ENCODE measurements at regions not wholly inside any gene's neighbourhood (a gene's known extent, or its start where the extent isn't known, plus 50 kb on each side); places are given as distances from the start of the nearest gene placed in this dataset.

DNA sequence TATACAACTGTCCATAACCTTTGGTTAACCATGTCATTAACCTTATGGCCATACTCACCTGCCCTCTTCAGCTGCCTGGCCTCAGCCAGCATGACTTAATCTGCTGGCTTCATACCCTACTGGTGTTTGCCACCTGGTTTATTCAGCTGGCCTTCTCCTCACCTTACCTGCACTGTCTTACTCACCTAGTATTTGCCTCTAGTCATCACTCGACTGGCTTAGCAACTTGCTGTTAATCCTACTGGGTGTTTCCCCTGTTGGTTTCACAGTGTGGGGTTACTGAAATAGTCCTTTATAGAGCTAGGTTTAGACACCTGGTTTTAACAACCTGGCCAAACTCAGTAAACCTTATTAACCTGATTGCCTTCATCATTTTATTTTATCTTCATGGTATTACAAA lies 96.4 kb downstream of the IL12A start:
- in situ Hi-C loops (cut with MboI; ENCODE audit: low sequenced_read_pairs), result no loop called here
- no peak overlapping the region for H3K14ac ChIP-seq (replicated peaks; ENCODE audit: low read depth, low read length)
- H3K9me3 ChIP-seq (ENCODE audit: control insufficient read depth, insufficient read depth, low read length), result no peaks in the 10 kb centered on the region
- no peak overlapping the region for H4K91ac ChIP-seq (ENCODE audit: insufficient read depth, low read depth, low read length)
- H3K23ac ChIP-seq (ENCODE audit: low read depth, low read length), result no peak overlapping the region
- no CpG with 5 or more reads among the region's 1 CpG for WGBS, 2 experiments (ENCODE audit: extremely low coverage in 2 of 2, insufficient read length in 1 of 2)
- no peak overlapping the region for H3K4me3 ChIP-seq (ENCODE audit: insufficient read depth, low read depth, low read length)
- CTCF ChIA-PET, result no interaction called here
- no peak overlapping the region for H3K56ac ChIP-seq (ENCODE audit: extremely low read depth, insufficient read depth, low read length)
- H4K20me1 ChIP-seq (ENCODE audit: insufficient read depth, low read length), result no peaks in the 10 kb centered on the region
- no peaks in the 10 kb centered on the region for H3K36me3 ChIP-seq (ENCODE audit: control insufficient read depth, insufficient read depth, low read length)
- no peak for DNase-seq
- H2BK15ac ChIP-seq (ENCODE audit: low read depth, low read length), result no peak overlapping the region
- no peak overlapping the region for H2AK5ac ChIP-seq (ENCODE audit: low read depth, low read length)
- H3K4me2 ChIP-seq (ENCODE audit: low read depth, low read length), result no peak overlapping the region
- no peak overlapping the region for H4K5ac ChIP-seq (ENCODE audit: low read depth, low read length)
- H2AK9ac ChIP-seq (replicated peaks; ENCODE audit: low read depth, low read length, poor library complexity), result no peak overlapping the region
- intact Hi-C loops (cut with micrococcal nuclease), result no loop called here
- no peak for ATAC-seq (ENCODE audit: low read depth)
- no TSS peak for BruUV-seq (replicated peaks)
- dilution Hi-C loops (cut with HindIII; ENCODE audit: low sequenced_read_pairs, unreplicated experiment), result no loop called here
- no peak overlapping the region for H2BK5ac ChIP-seq (ENCODE audit: low read depth, low read length, poor library complexity, severe bottlenecking)
- no peak overlapping the region for H2AFZ ChIP-seq (replicated peaks; ENCODE audit: low read length, poor library complexity)
- H4K8ac ChIP-seq (ENCODE audit: low read depth in 2 of 2, low read length in 2 of 2), result no peak overlapping the region
- H3K27ac ChIP-seq (ENCODE audit: insufficient read depth, low read length), result no peak overlapping the region
- POLR2A ChIA-PET (ENCODE audit: unreplicated experiment), result no interaction called here
- H2BK120ac ChIP-seq (ENCODE audit: low read depth, low read length), result no peak overlapping the region
- no peak for TF ChIP-seq MAZ (IDR thresholded peaks at IDR 0.05; ENCODE audit: borderline replicate concordance, low read depth, low read length)
- TF ChIP-seq, protein P1, sequence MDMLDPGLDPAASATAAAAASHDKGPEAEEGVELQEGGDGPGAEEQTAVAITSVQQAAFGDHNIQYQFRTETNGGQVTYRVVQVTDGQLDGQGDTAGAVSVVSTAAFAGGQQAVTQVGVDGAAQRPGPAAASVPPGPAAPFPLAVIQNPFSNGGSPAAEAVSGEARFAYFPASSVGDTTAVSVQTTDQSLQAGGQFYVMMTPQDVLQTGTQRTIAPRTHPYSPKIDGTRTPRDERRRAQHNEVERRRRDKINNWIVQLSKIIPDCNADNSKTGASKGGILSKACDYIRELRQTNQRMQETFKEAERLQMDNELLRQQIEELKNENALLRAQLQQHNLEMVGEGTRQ (IDR thresholded peaks at IDR 0.05; ENCODE audit: low read depth, low read length), result no peak
- TF ChIP-seq BHLHE40 (IDR thresholded peaks at IDR 0.05; ENCODE audit: low read depth, low read length), result no peak
- TF ChIP-seq CHD1 (IDR thresholded peaks at IDR 0.05; ENCODE audit: low read depth, low read length), result no peak
- no peak for TF ChIP-seq RAD21 (IDR thresholded peaks at IDR 0.05; ENCODE audit: low read length)
- no peak for TF ChIP-seq RCOR1 (IDR thresholded peaks at IDR 0.05; ENCODE audit: insufficient replicate concordance, low read length)
- no peak for TF ChIP-seq NFE2L2 (IDR thresholded peaks at IDR 0.05; ENCODE audit: low read depth, low read length)
- TF ChIP-seq, protein P2, sequence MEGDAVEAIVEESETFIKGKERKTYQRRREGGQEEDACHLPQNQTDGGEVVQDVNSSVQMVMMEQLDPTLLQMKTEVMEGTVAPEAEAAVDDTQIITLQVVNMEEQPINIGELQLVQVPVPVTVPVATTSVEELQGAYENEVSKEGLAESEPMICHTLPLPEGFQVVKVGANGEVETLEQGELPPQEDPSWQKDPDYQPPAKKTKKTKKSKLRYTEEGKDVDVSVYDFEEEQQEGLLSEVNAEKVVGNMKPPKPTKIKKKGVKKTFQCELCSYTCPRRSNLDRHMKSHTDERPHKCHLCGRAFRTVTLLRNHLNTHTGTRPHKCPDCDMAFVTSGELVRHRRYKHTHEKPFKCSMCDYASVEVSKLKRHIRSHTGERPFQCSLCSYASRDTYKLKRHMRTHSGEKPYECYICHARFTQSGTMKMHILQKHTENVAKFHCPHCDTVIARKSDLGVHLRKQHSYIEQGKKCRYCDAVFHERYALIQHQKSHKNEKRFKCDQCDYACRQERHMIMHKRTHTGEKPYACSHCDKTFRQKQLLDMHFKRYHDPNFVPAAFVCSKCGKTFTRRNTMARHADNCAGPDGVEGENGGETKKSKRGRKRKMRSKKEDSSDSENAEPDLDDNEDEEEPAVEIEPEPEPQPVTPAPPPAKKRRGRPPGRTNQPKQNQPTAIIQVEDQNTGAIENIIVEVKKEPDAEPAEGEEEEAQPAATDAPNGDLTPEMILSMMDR (conservative IDR thresholded peaks at IDR 0.05; ENCODE audit: low read depth, low read length), result no peak
- TF ChIP-seq RFX5 (IDR thresholded peaks at IDR 0.05; ENCODE audit: low read depth, low read length), result no peak
- TF ChIP-seq SMC3 (IDR thresholded peaks at IDR 0.05; ENCODE audit: low read depth, low read length), result no peak
- TF ChIP-seq CEBPB (IDR thresholded peaks at IDR 0.05; ENCODE audit: low read depth, low read length), result no peak
- TF ChIP-seq, protein P3, sequence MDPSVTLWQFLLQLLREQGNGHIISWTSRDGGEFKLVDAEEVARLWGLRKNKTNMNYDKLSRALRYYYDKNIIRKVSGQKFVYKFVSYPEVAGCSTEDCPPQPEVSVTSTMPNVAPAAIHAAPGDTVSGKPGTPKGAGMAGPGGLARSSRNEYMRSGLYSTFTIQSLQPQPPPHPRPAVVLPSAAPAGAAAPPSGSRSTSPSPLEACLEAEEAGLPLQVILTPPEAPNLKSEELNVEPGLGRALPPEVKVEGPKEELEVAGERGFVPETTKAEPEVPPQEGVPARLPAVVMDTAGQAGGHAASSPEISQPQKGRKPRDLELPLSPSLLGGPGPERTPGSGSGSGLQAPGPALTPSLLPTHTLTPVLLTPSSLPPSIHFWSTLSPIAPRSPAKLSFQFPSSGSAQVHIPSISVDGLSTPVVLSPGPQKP (IDR thresholded peaks at IDR 0.05; ENCODE audit: borderline replicate concordance, low read depth, low read length), result no peak
- no peak for TF ChIP-seq FOS (IDR thresholded peaks at IDR 0.05; ENCODE audit: low read depth, low read length)
- TF ChIP-seq POLR2A (IDR thresholded peaks at IDR 0.05; ENCODE audit: low read depth, low read length), result no peak
- TF ChIP-seq MAFK (IDR thresholded peaks at IDR 0.05; ENCODE audit: low read depth, low read length), result no peak
- no peaks in the 10 kb centered on the region for H3K27me3 ChIP-seq (ENCODE audit: control insufficient read depth, insufficient read depth, low read length)
- no peaks in the 10 kb centered on the region for H3K79me1 ChIP-seq (ENCODE audit: low read depth in 1 of 2, low read length in 2 of 2)
- H3K18ac ChIP-seq (ENCODE audit: low read depth, low read length), result no peak overlapping the region
- no peak overlapping the region for H2BK20ac ChIP-seq (ENCODE audit: low read depth, low read length)
- no peak overlapping the region for H3K9ac ChIP-seq (ENCODE audit: low read depth, low read length)
- H3K4me1 ChIP-seq (ENCODE audit: control insufficient read depth, insufficient read depth, low read length), result no peaks in the 10 kb centered on the region
- H3K9me1 ChIP-seq (ENCODE audit: insufficient read depth, low read length), result no peaks in the 10 kb centered on the region
- H3K4ac ChIP-seq (ENCODE audit: low read depth, low read length), result no peak overlapping the region

Measured in IMR-90 (cell line).